Gastrocnemius medialis (tissue), 4 donors: ENCODE measurements at regions not wholly inside any gene's neighbourhood (a gene's known extent, or its start where the extent isn't known, plus 50 kb on each side); places are given as distances from the start of the nearest gene placed in this dataset.

ENCODE experiments used
- ATAC-seq, 2 donors: fragments of 150-250 bp; one replicate each; pipeline ENCODE4 v1.9.1; 2016
- DNase-seq, 2 donors: peaks; one replicate each; pipeline ENCODE4 v3.0.0-alpha.2; 2019
- H3K27ac ChIP-seq, 4 donors: fragments of 200-600 bp; sonication (generic); 1 replicate in 1 of 4; 2 replicates in 3 of 4; pipeline ENCODE4 v1.5.1; 2016 to 2018; ENCODE audit warnings: mild to moderate bottlenecking in 2 of 4, moderate library complexity in 1 of 4
- H3K27me3 ChIP-seq, 3 donors: fragments of 200-600 bp; sonication (generic) in 2 of 3; 1 replicate in 1 of 3; 2 replicates in 2 of 3; pipeline versions ENCODE4 v1.5.1 to v1.6.0; 2016 to 2019; ENCODE audit warnings: mild to moderate bottlenecking in 1 of 3, moderate library complexity in 1 of 3
- H3K36me3 ChIP-seq, 2 donors: fragments of 200-600 bp; sonication (generic) in 1 of 2; one replicate each; pipeline ENCODE4 v1.5.1; 2017 to 2018
- H3K4me1 ChIP-seq, 2 donors: fragments of 200-600 bp; sonication (generic) in 1 of 2; one replicate each; pipeline ENCODE4 v1.5.1; 2016 to 2017; ENCODE audit warnings: mild to moderate bottlenecking in 2 of 2
- H3K4me3 ChIP-seq, 4 donors: fragments of 200-600 bp; sonication (generic) in 3 of 4; 1 replicate in 1 of 4; 2 replicates in 3 of 4; pipeline ENCODE4 v1.5.1; 2016 to 2019; ENCODE audit warnings: mild to moderate bottlenecking in 2 of 4
- H3K9me3 ChIP-seq, 3 donors: fragments of 200-600 bp; sonication (generic) in 2 of 3; 1 replicate in 1 of 3; 2 replicates in 2 of 3; pipeline ENCODE4 v1.5.1; 2016 to 2019
- POLR2A ChIP-seq, 2 donors: fragments of 450-650 bp; IDR thresholded peaks; one replicate each; pipeline ENCODE4 v1.6.1; 2017; ENCODE audit warnings: antibody characterized with exemption in 2 of 2, mild to moderate bottlenecking in 2 of 2, moderate library complexity in 2 of 2
- in situ Hi-C, 4 donors: fragments of 200-750 bp; cut with MboI; loops; one replicate each; pipeline versions ENCODE4 v1.15.0 to v1.8.0; 2017; ENCODE audit warnings: low sequenced_read_pairs in 4 of 4
- intact Hi-C: fragments of 100-400 bp; cut with DNase I; formaldehyde crosslinking; loops from one replicate; pipeline ENCODE4 v1.15.1; 2023; ENCODE audit warnings: low total_unique reads
- TF ChIP-seq, protein P1 (sequence below), 5 experiments: fragments of 450-650 bp in 3 of 5; fragments of 200-600 bp in 2 of 5; sonication (generic) in 2 of 5; IDR thresholded peaks in 4 of 5; conservative IDR thresholded peaks in 1 of 5; 1 replicate in 4 of 5; 2 replicates in 1 of 5; pipeline ENCODE4 v1.5.1; 2016 to 2019; ENCODE audit warnings: antibody characterized with exemption in 5 of 5, mild to moderate bottlenecking in 3 of 5, moderate library complexity in 3 of 5

DNA sequence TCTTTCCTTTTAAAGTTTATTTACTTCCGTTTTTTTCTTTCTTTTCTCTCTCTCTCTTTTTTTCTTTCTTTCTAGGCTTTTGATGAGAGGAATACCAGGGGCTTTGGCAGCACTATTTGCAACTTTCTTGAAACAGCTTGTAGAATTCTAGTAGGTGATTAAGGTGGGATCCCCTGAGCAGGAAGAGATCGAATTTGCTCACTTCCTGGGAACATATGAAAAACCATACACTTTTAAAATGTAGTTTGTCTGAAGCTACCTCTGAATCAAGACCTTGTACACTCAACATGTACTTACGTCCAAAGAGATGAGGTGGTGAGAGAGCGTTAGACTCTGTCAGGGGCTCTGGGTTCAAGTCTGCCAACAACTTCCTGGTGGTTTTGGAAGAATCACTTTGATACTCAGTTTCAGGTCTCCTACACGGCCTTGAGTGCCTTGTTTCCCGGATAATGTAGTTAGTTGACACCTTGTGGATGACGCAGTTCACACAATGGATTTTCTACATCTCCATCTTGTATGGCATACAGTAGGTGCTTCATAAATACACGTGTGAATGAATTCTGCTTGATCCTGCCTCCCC, 229.1 kb downstream of the MYCN start:
- intact Hi-C loops (no loop called here), in situ Hi-C loops (no loop called here)
- no peaks in the 10 kb centered on the region for H3K27me3 ChIP-seq
- TF ChIP-seq, protein P1, sequence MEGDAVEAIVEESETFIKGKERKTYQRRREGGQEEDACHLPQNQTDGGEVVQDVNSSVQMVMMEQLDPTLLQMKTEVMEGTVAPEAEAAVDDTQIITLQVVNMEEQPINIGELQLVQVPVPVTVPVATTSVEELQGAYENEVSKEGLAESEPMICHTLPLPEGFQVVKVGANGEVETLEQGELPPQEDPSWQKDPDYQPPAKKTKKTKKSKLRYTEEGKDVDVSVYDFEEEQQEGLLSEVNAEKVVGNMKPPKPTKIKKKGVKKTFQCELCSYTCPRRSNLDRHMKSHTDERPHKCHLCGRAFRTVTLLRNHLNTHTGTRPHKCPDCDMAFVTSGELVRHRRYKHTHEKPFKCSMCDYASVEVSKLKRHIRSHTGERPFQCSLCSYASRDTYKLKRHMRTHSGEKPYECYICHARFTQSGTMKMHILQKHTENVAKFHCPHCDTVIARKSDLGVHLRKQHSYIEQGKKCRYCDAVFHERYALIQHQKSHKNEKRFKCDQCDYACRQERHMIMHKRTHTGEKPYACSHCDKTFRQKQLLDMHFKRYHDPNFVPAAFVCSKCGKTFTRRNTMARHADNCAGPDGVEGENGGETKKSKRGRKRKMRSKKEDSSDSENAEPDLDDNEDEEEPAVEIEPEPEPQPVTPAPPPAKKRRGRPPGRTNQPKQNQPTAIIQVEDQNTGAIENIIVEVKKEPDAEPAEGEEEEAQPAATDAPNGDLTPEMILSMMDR (IDR thresholded peaks at IDR 0.05 in 4 of 5, conservative IDR thresholded peaks at IDR 0.05 in 1 of 5): no peak
- TF ChIP-seq POLR2A (IDR thresholded peaks at IDR 0.05): no peak
- H3K4me3 ChIP-seq: no peak overlapping the region
- H3K4me1 ChIP-seq: no peaks in the 10 kb centered on the region
- H3K9me3 ChIP-seq: no peaks in the 10 kb centered on the region
- DNase-seq (no peak), ATAC-seq (no peak)
- no peak overlapping the region for H3K27ac ChIP-seq
- H3K36me3 ChIP-seq: no peaks in the 10 kb centered on the region

DNA sequence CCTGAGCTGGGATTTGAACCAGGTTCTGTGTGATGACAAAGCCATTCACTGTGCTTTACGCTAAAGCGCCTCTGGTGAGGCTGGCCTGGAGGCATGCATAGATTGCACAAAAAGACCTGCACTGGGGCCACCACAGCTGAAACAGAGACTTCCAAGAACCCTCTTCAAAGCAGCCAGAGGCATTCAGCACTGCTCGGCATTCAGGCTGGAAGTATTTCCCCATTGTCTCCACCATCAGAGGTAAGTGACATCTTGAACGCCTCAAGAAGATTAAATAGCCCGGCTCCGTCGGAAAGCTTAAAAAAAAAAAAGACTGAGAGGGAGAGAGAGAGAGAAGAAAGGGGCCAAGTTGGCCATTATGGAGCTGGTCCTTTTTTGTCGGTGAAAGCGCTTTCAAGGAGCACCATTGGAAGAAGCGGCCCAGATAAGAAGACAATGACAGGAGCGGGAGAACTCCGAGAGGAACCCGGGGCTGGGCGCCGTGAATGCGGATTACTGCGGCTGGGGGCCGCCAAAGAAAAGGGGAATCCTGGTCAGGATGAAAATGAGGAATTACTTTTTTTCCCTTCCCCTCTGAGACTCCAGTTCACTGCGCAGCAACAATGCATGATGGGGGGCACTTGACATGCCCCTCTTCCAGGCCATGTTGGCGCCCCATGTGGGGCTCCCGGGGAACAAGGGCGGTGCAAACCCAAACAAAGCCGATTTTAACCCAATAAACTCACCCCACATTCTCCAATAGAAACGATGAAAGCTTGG, 228.3 kb downstream of the MYCN start:
- no peaks in the 10 kb centered on the region for H3K27me3 ChIP-seq
- H3K36me3 ChIP-seq: no peaks in the 10 kb centered on the region
- in situ Hi-C loops: no loop called here
- TF ChIP-seq POLR2A (IDR thresholded peaks at IDR 0.05): no peak
- TF ChIP-seq, protein P1 (IDR thresholded peaks at IDR 0.05 in 4 of 5, conservative IDR thresholded peaks at IDR 0.05 in 1 of 5): no peak
- H3K27ac ChIP-seq: no peak overlapping the region
- H3K4me3 ChIP-seq: no peak overlapping the region
- intact Hi-C loops: no loop called here
- no peaks in the 10 kb centered on the region for H3K9me3 ChIP-seq
- DNase-seq (no peak), ATAC-seq (no peak)
- H3K4me1 ChIP-seq: no peaks in the 10 kb centered on the region

DNA sequence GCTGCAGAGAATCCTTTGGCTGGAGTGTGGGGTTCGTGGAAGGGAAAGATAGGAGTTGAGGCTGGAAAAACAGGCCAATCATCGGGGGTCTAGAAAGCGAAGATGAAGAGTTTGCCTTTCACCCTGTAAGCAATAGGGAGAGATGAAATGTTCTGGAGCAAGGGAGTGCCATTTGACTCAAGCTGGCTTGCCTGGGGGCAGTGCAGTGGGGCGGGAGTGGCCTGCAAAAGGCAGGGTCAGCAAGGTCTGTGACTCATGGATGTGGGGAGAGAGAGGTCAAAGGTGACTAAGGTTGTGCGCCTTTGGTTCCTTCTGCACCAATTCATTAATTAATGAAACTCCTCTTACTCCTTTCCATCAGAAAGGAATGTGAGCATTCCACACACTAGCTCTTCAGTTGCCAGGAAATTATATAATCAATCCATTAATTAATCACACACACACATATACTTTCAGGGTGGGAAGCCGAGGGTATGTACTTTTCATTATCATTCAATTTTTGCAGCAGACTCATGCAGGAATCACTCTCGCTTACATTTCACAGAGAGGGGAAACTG, 227.6 kb downstream of the MYCN start:
- ATAC-seq: no peak
- H3K36me3 ChIP-seq: no peaks in the 10 kb centered on the region
- in situ Hi-C loops: no loop called here
- TF ChIP-seq, protein P1 (IDR thresholded peaks at IDR 0.05 in 4 of 5, conservative IDR thresholded peaks at IDR 0.05 in 1 of 5): no peak
- no peak for TF ChIP-seq POLR2A (IDR thresholded peaks at IDR 0.05)
- intact Hi-C loops: no loop called here
- no peaks in the 10 kb centered on the region for H3K9me3 ChIP-seq
- H3K4me1 ChIP-seq: no peaks in the 10 kb centered on the region
- H3K27me3 ChIP-seq: no peaks in the 10 kb centered on the region
- DNase-seq: no peak
- H3K4me3 ChIP-seq: no peak overlapping the region
- no peak overlapping the region for H3K27ac ChIP-seq

DNA sequence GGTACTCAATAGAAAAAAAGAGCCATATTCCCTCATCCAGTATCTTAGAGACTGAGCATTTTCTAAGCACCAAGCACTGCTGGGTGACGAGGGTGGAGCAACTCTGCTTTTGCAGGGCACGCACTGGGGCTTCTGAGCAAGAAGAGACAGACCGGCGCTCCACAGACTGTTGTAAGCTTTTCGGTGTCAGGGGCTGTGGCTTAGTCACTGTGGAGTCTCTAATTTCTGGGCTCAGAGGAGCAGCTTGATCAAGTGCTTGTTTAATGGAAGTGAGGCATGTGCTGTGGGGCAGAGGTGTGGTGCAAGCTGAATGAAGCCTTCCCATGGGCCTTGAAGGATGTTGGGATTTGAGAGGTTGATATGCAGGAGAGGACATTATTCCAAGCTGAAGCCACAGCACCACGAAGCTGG, 227.1 kb downstream of the MYCN start:
- Histone ChIP-seq H3K4me1 (no peaks in the 10 kb centered on the region), H3K36me3 (no peaks in the 10 kb centered on the region), H3K9me3 (no peaks in the 10 kb centered on the region), H3K4me3 (no peak overlapping the region), H3K27me3 (no peaks in the 10 kb centered on the region), H3K27ac (no peak overlapping the region)
- in situ Hi-C loops: no loop called here
- intact Hi-C loops: no loop called here
- DNase-seq: no peak
- ATAC-seq: no peak
- TF ChIP-seq POLR2A (IDR thresholded peaks at IDR 0.05): no peak
- TF ChIP-seq, protein P1 (IDR thresholded peaks at IDR 0.05 in 4 of 5, conservative IDR thresholded peaks at IDR 0.05 in 1 of 5): no peak
